Neural cell (in vitro differentiated cells): ENCODE measurements at regions not wholly inside any gene's neighbourhood (a gene's known extent, or its start where the extent isn't known, plus 50 kb on each side); places are given as distances from the start of the nearest gene placed in this dataset.
"Not testable (repeated sequence)": the region's sequence is repeated elsewhere in the genome, so short reads cannot be mapped to it uniquely, and the experiment has no call there.

Experiments used
- H2AFZ ChIP-seq: fragments of 200-600, 300-800 bp; sonication (generic), shearing (Covaris generic); 2 replicates; pipeline ENCODE4 v1.6.0; 2014; ENCODE audit warnings: low read depth, mild to moderate bottlenecking, antibody characterized with exemption, low read length, moderate library complexity
- H3F3A ChIP-seq: fragments of 200-600 bp; shearing (Covaris generic); 2 replicates; pipeline ENCODE4 v1.6.1; 2016; ENCODE audit warnings: mild to moderate bottlenecking, moderate library complexity, mixed read lengths, antibody characterized with exemption, low read length; ENCODE audit not compliant: insufficient read depth, poor library complexity, severe bottlenecking
- H3K27ac ChIP-seq: fragments of 200-600, 300-800 bp; sonication (generic), shearing (Covaris generic); 2 replicates; pipeline ENCODE4 v1.5.1; 2014; ENCODE audit warnings: mild to moderate bottlenecking, low read length, moderate library complexity
- H3K27me3 ChIP-seq: fragments of 300-800, 200-600 bp; sonication (generic), shearing (Covaris generic); 2 replicates; pipeline ENCODE4 v1.6.0; 2014; ENCODE audit warnings: mild to moderate bottlenecking, low read depth, low read length, moderate library complexity; ENCODE audit not compliant: insufficient read depth
- H3K36me3 ChIP-seq: fragments of 300-800, 200-600 bp; sonication (generic), shearing (Covaris generic); 2 replicates; pipeline ENCODE4 v1.5.1; 2014; ENCODE audit warnings: mild to moderate bottlenecking, antibody characterized with exemption, low read length, moderate library complexity; ENCODE audit not compliant: insufficient read depth
- H3K4me2 ChIP-seq: fragments of 300-800, 200-600 bp; sonication (generic), shearing (Covaris generic); 2 replicates; pipeline ENCODE4 v1.6.0; 2014; ENCODE audit warnings: mild to moderate bottlenecking, low read length
- H3K4me3 ChIP-seq: fragments of 300-800, 200-600 bp; sonication (generic), shearing (Covaris generic); 2 replicates; pipeline ENCODE4 v1.5.1; 2014; ENCODE audit warnings: mild to moderate bottlenecking, low read length, moderate library complexity
- H3K79me2 ChIP-seq: fragments of 200-600 bp; shearing (Covaris generic); replicated peaks from 2 replicates; pipeline ENCODE4 v1.6.0; 2014; ENCODE audit warnings: mild to moderate bottlenecking, low read length, moderate library complexity; ENCODE audit not compliant: insufficient read depth
- H3K9ac ChIP-seq: fragments of 300-800, 200-600 bp; sonication (generic), shearing (Covaris generic); 2 replicates; pipeline ENCODE4 v1.6.1; 2016; ENCODE audit warnings: mild to moderate bottlenecking, low read length, mixed read lengths
- H3K9me2 ChIP-seq: fragments of 200-600 bp; shearing (Covaris generic); 2 replicates; pipeline ENCODE4 v1.6.1; 2016; ENCODE audit warnings: mild to moderate bottlenecking, low read length, mixed read lengths; ENCODE audit not compliant: insufficient read depth
- H3K9me3 ChIP-seq: fragments of 200-600, 300-800 bp; sonication (generic), shearing (Covaris generic); 2 replicates; pipeline ENCODE4 v1.6.1; 2016; ENCODE audit warnings: mild to moderate bottlenecking, mixed run types, low read length, moderate library complexity, mixed read lengths
- H4K20me1 ChIP-seq: fragments of 200-600 bp; shearing (Covaris generic); 2 replicates; pipeline ENCODE4 v1.6.1; 2016; ENCODE audit warnings: mild to moderate bottlenecking, mixed run types; ENCODE audit not compliant: insufficient read depth
- CTCF ChIP-seq: fragments of 450-650 bp; IDR thresholded peaks from 2 replicates; pipeline ENCODE4 v1.5.1; 2014; ENCODE audit warnings: antibody characterized with exemption, mild to moderate bottlenecking, moderate library complexity; ENCODE audit not compliant: poor library complexity, severe bottlenecking
- EZH2 ChIP-seq: fragments of 200-600, 300-800 bp; shearing (Covaris generic), sonication (generic); IDR thresholded peaks from 2 replicates; pipeline ENCODE4 v1.6.1; 2014; ENCODE audit warnings: antibody characterized with exemption, low read length, borderline replicate concordance, mild to moderate bottlenecking; ENCODE audit not compliant: insufficient read depth, poor library complexity, severe bottlenecking
- MXI1 ChIP-seq: fragments of 450-650 bp; conservative IDR thresholded peaks from 2 replicates; pipeline ENCODE4 v1.6.1; 2014; ENCODE audit warnings: antibody characterized with exemption, mild to moderate bottlenecking; ENCODE audit not compliant: poor library complexity, severe bottlenecking
- POLR2AphosphoS5 ChIP-seq: IDR thresholded peaks from 2 replicates; pipeline ENCODE4 v1.6.1; 2012
- RAD21 ChIP-seq: fragments of 450-650 bp; conservative IDR thresholded peaks from 2 replicates; pipeline ENCODE4 v1.6.1; 2014; ENCODE audit warnings: antibody characterized with exemption, mild to moderate bottlenecking, moderate library complexity
- REST ChIP-seq: IDR thresholded peaks from 2 replicates; pipeline ENCODE4 v1.6.1; 2012; ENCODE audit warnings: borderline replicate concordance
- SMC3 ChIP-seq: fragments of 450-650 bp; conservative IDR thresholded peaks from 2 replicates; pipeline ENCODE4 v1.6.1; 2014; ENCODE audit warnings: antibody characterized with exemption, mild to moderate bottlenecking, moderate library complexity; ENCODE audit not compliant: poor library complexity

GRCh38 chr4:134914250-134914649 lies 712.7 kb upstream of the PABPC4L start:
- H3K4me2 ChIP-seq, H3F3A ChIP-seq, H3K9me3 ChIP-seq, H2AFZ ChIP-seq, H4K20me1 ChIP-seq, H3K27me3 ChIP-seq, H3K9ac ChIP-seq, H3K27ac ChIP-seq, H3K4me3 ChIP-seq, H3K36me3 ChIP-seq, H3K9me2 ChIP-seq, H3K79me2 ChIP-seq: not testable (repeated sequence)

- Histone ChIP-seq H2AFZ (no peak overlapping the region), H3K79me2 (no peaks in the 10 kb centered on the region), H3K27me3 (no peaks in the 10 kb centered on the region), H3K9ac (no peak overlapping the region), H3K36me3 (no peaks in the 10 kb centered on the region), H3K4me2 (no peak overlapping the region), H3K9me2 (no peaks in the 10 kb centered on the region), H3K27ac (no peak overlapping the region), H3K9me3 (no peaks in the 10 kb centered on the region), H3K4me3 (no peak overlapping the region), H4K20me1 (no peaks in the 10 kb centered on the region), H3F3A (no peaks in the 10 kb centered on the region)
- no peak for TF ChIP-seq POLR2AphosphoS5
- no peak for TF ChIP-seq MXI1
- no peak for TF ChIP-seq EZH2
- no peak for TF ChIP-seq CTCF
- TF ChIP-seq REST = no peak
Measured at GRCh38 chr4:134911941-134912340, 710.4 kb upstream of the PABPC4L start.

GRCh38 chr4:134906404-134907023 lies 704.9 kb upstream of the PABPC4L start:
- H3K4me3 ChIP-seq = no peak overlapping the region
- H3K9ac ChIP-seq = no peak overlapping the region
- H3F3A ChIP-seq = no peaks in the 10 kb centered on the region
- H3K79me2 ChIP-seq = no peaks in the 10 kb centered on the region
- H4K20me1 ChIP-seq = no peaks in the 10 kb centered on the region
- H2AFZ ChIP-seq = no peak overlapping the region
- H3K27ac ChIP-seq = no peak overlapping the region
- TF ChIP-seq REST (no peak), RAD21 (peak; percentile 72), CTCF (peak; percentile 67), SMC3 (peak; percentile 71), POLR2AphosphoS5 (no peak)
- H3K36me3 ChIP-seq = no peaks in the 10 kb centered on the region
- H3K27me3 ChIP-seq = no peaks in the 10 kb centered on the region
- no peaks in the 10 kb centered on the region for H3K9me2 ChIP-seq
- H3K9me3 ChIP-seq = no peaks in the 10 kb centered on the region
- H3K4me2 ChIP-seq = no peak overlapping the region
